GM21390 (cell line): ENCODE measurements at regions not wholly inside any gene's neighbourhood (a gene's known extent, or its start where the extent isn't known, plus 50 kb on each side); places are given as distances from the start of the nearest gene placed in this dataset.
A peak's percentile ranks its signal among the peaks of the same experiment; 100 is the strongest.

Experiments
- ATAC-seq: cut with Tn5 transposase; IDR thresholded peaks from one replicate; pipeline ENCODE4 v1.9.1; 2021; ENCODE audit not compliant: unreplicated experiment

- ATAC-seq = no peak
These were observed 350.5 kb upstream of the PRMT6 start for GRCh38 chr1:106705971-106706370.

GRCh38 chr1:106717591-106717990 lies 338.9 kb upstream of the PRMT6 start:
- no peak for ATAC-seq

GRCh38 chr1:106721790-106722189 lies 334.7 kb upstream of the PRMT6 start:
- ATAC-seq = no peak

- no peak for ATAC-seq
These were observed 334.0 kb upstream of the PRMT6 start for GRCh38 chr1:106722466-106722865.

GRCh38 chr1:106727171-106727570 lies 329.3 kb upstream of the PRMT6 start:
- ATAC-seq = peak; percentile 93

- ATAC-seq = no peak
These were observed 309.9 kb upstream of the PRMT6 start for GRCh38 chr1:106746448-106747085.

- ATAC-seq = no peak
These were observed 309.2 kb upstream of the PRMT6 start for GRCh38 chr1:106747232-106747631.

GRCh38 chr1:106747791-106748190 lies 308.7 kb upstream of the PRMT6 start:
- no peak for ATAC-seq

- ATAC-seq = no peak
These were observed 307.9 kb upstream of the PRMT6 start for GRCh38 chr1:106748606-106749005.

- no peak for ATAC-seq
These were observed 307.0 kb upstream of the PRMT6 start for GRCh38 chr1:106749491-106749890.

- ATAC-seq = no peak
These were observed 306.6 kb upstream of the PRMT6 start for GRCh38 chr1:106749906-106750305.

- no peak for ATAC-seq
These were observed 305.5 kb upstream of the PRMT6 start for GRCh38 chr1:106751002-106751401.

- no peak for ATAC-seq
These were observed 303.4 kb upstream of the PRMT6 start for GRCh38 chr1:106753066-106753465.

GRCh38 chr1:106754957-106755356 lies 301.5 kb upstream of the PRMT6 start:
- no peak for ATAC-seq

- ATAC-seq = no peak
These were observed 300.6 kb upstream of the PRMT6 start for GRCh38 chr1:106755682-106756406.

- no peak for ATAC-seq
These were observed 299.7 kb upstream of the PRMT6 start for GRCh38 chr1:106756752-106757151.

GRCh38 chr1:106768077-106768476 lies 288.4 kb upstream of the PRMT6 start:
- ATAC-seq = no peak

- ATAC-seq = no peak
These were observed 288.0 kb upstream of the PRMT6 start for GRCh38 chr1:106768501-106768900.

GRCh38 chr1:106773206-106773605 lies 283.3 kb upstream of the PRMT6 start:
- ATAC-seq = no peak

- no peak for ATAC-seq
These were observed 276.4 kb upstream of the PRMT6 start for GRCh38 chr1:106780066-106780465.

- no peak for ATAC-seq
These were observed 275.5 kb upstream of the PRMT6 start for GRCh38 chr1:106780806-106781569.

GRCh38 chr1:106785176-106785575 lies 271.3 kb upstream of the PRMT6 start:
- ATAC-seq = no peak
